Erythroblast (primary cell): ENCODE measurements at regions not wholly inside any gene's neighbourhood (a gene's known extent, or its start where the extent isn't known, plus 50 kb on each side); places are given as distances from the start of the nearest gene placed in this dataset.
"Not testable (repeated sequence)": the region's sequence is repeated elsewhere in the genome, so short reads cannot be mapped to it uniquely, and the experiment has no call there.

Experiments
- DNase-seq, 2 experiments: peaks; one replicate each; lab custom pipeline; 2025; lab: John Stamatoyannopoulos, UW
- GATA1 ChIP-seq: IDR thresholded peaks from 2 replicates; pipeline ENCODE4 v1.6.1; 2011; ENCODE audit warnings: low read depth, mild to moderate bottlenecking, control low read depth, low read length, moderate library complexity
- POLR2A ChIP-seq: IDR thresholded peaks from 2 replicates; pipeline ENCODE4 v1.6.1; 2011; ENCODE audit warnings: mild to moderate bottlenecking, low read length

GRCh38 chr7:20466543-20467021, 135.9 kb downstream of the ITGB8 start:
- TF ChIP-seq POLR2A (no peak), GATA1 (no peak)
- DNase-seq, result no peak

GRCh38 chr7:20470082-20470481, 139.4 kb downstream of the ITGB8 start:
- TF ChIP-seq POLR2A, result no peak
- TF ChIP-seq GATA1, result no peak
- no peak for DNase-seq

- no peak for TF ChIP-seq POLR2A
- no peak for TF ChIP-seq GATA1
- DNase-seq, result no peak
These were observed 140.0 kb downstream of the ITGB8 start for GRCh38 chr7:20470726-20471125.

- TF ChIP-seq POLR2A (no peak), GATA1 (no peak)
- DNase-seq, result no peak
These were observed 141.2 kb upstream of the ABCB5 start for GRCh38 chr7:20474249-20474648.

- DNase-seq, result no peak
- TF ChIP-seq GATA1, result no peak
- no peak for TF ChIP-seq POLR2A
These were observed 139.7 kb upstream of the ABCB5 start for GRCh38 chr7:20475756-20476155.

GRCh38 chr7:20477067-20477466, 138.4 kb upstream of the ABCB5 start:
- TF ChIP-seq GATA1 (no peak), POLR2A (no peak)
- DNase-seq, result no peak

GRCh38 chr7:20479706-20480105, 135.8 kb upstream of the ABCB5 start:
- DNase-seq, result no peak
- TF ChIP-seq POLR2A, result no peak
- no peak for TF ChIP-seq GATA1

GRCh38 chr7:20482071-20482470, 133.4 kb upstream of the ABCB5 start:
- TF ChIP-seq POLR2A (no peak), GATA1 (no peak)

GRCh38 chr7:20484356-20484755, 131.1 kb upstream of the ABCB5 start:
- TF ChIP-seq GATA1, result no peak
- no peak for TF ChIP-seq POLR2A
- no peak for DNase-seq

More at GRCh38 chr7:20482071-20482470, 133.4 kb upstream of the ABCB5 start:
- no peak for DNase-seq

- TF ChIP-seq POLR2A, result no peak
- no peak for TF ChIP-seq GATA1
- no peak for DNase-seq
These were observed 126.6 kb upstream of the ABCB5 start for GRCh38 chr7:20488850-20489249.

- TF ChIP-seq POLR2A (no peak), GATA1 (no peak)
- DNase-seq, result no peak
These were observed 124.2 kb upstream of the ABCB5 start for GRCh38 chr7:20491284-20491683.

GRCh38 chr7:20494566-20494965, 120.9 kb upstream of the ABCB5 start:
- DNase-seq, result no peak
- TF ChIP-seq POLR2A (no peak), GATA1 (no peak)

- DNase-seq, result not testable (repeated sequence)
These were observed 114.0 kb upstream of the ABCB5 start for GRCh38 chr7:20501473-20501872.

- no peak for DNase-seq
- TF ChIP-seq POLR2A (no peak), GATA1 (no peak)
These were observed 112.1 kb upstream of the ABCB5 start for GRCh38 chr7:20503278-20503950.

GRCh38 chr7:20504060-20504459, 111.4 kb upstream of the ABCB5 start:
- TF ChIP-seq GATA1 (no peak), POLR2A (no peak)
- no peak for DNase-seq

- no peak for DNase-seq
- no peak for TF ChIP-seq GATA1
- TF ChIP-seq POLR2A, result no peak
These were observed 109.3 kb upstream of the ABCB5 start for GRCh38 chr7:20506175-20506574.
